GM21528 (cell line): ENCODE measurements at regions not wholly inside any gene's neighbourhood (a gene's known extent, or its start where the extent isn't known, plus 50 kb on each side); places are given as distances from the start of the nearest gene placed in this dataset.

Source experiments
- ATAC-seq: cut with Tn5 transposase; IDR thresholded peaks from one replicate; pipeline ENCODE4 v1.9.1; 2021; ENCODE audit warnings: mild to moderate bottlenecking, moderate library complexity; ENCODE audit not compliant: unreplicated experiment, low FRiP score

DNA sequence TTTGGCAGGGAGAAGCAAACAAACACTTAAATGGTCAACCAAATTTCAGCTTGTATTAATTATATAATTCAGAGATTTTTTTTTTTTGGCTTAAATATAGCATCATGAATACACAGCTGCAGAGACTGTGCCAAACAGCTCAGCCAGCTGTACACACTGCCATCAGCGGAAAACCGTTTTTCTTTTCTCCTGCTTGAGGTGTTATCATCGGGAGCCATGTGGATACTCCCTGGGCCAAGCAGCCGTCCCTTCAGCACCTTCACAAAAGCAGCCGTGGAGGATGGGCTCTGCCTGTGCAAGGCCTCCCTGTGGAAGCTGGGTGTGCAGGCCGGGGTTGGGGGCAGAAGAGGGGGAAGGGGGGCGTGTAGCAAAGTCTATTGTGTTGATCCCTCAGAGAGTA lies 85.0 kb downstream of the NUF2 start:
- ATAC-seq: no peak

DNA sequence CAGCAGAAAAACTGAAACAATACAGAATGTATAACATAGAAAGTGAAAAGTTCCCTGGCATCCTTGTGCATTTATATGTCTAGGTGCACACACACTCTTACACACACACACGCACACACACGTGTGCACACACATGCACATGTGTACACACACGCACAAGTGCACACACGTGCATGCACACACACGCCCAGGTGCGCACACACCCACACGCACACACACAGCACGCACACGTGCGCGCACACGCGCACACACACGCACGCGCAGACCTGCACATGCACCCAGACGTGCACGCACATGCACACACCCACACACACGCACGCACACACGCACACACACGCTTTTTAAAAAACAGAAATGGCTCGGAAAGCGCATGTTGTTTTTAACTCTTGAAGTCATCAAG lies 86.5 kb downstream of the NUF2 start:
- ATAC-seq: no peak

DNA sequence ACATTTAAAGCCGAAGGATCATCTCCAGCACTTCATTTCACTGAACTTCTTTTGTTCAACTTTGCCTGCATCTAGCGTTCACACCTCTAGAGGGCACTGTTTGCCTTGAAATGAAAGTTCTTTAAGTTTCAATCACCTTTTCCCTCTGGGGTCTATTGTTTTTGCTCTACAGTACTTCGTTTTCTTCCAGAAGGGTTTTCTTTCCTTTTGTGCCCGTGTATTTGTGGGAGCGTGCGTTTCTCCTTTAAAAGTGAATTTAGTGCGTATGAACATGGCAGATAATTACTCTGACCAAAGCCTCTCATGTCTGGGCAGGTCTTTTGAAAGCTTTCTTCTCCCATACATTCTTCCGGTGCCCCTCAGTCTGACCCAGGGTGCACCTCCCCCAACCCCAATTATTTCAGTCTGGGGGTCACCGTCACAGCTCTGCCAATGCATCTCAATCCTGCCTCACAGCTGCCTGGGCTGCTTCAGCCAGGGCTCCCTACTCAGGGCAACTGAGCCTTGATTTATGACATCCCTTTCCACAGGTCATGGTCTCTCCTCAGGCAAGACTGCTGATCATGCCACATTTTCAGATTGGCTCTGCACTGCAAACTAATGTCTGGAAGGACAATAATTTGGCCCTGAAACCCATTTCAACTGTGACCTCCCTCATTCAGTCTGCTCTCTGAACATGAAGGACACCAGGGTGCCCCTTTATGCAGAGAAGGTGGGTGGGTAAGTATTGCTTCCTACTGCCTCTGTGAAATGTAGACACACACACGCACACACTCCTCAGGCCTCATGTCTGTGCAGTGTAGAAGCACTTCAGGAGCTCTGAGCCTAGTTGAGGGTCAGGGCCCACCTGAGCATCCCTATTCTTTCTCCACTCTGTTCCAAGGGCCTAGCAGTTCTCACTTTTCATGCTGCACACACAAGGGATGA lies 88.6 kb downstream of the NUF2 start:
- no peak for ATAC-seq

DNA sequence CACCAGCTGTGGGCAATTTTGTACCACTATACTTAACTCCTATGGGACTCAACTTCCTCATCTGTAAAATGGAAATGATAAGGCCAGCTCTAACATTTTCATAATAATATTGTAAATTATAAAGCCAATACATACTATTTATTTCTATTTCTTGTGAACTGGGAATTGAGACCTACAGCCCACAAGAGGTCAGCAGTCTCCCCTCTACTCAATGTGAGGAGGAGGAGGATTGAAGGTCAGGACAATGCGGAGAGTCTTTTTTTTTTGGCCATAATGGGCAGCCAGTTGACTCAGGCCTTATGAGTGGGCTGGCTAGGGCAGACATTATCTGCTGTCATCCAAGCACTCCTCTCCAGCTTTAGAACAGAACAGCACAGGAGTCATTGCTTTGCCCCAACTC lies 90.5 kb downstream of the NUF2 start:
- no peak for ATAC-seq

DNA sequence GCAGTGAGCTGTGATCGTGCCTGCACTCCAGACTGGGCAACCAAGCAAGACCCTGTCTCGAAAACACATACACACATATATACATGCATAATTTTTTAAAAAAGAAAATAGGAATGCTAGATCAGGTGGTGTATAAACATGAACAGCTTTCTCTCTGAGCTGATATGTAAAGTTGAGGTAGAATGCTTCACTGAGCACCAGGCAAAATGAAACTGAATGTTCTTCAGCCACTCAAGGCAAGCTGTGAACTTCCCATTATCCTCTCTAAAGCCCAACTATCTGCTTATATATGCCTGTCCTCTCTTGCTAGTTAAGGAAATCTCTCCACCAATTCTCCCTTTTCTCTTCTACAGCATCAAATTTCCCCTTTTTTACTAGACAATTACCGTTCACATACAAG lies 93.0 kb downstream of the NUF2 start:
- ATAC-seq: peak; percentile 95

DNA sequence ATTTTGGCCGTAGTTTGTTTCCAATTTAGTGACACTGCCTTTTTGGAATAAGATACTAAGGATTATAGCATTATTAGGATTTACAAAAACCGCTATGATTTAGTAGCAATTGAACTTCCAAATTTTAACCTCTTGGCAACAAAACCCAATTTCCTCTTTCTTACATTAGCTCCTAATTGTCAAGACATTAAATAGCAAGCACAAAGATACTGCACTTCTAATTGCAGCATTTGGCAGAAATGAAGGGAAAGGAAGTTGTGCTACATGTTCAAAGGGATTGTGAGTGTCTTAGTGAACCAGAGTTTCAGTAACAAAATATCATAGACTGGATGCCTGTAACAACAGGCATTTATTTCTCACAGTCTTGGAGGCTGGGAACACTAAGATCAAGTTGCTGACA lies 99.9 kb downstream of the NUF2 start:
- ATAC-seq: no peak

DNA sequence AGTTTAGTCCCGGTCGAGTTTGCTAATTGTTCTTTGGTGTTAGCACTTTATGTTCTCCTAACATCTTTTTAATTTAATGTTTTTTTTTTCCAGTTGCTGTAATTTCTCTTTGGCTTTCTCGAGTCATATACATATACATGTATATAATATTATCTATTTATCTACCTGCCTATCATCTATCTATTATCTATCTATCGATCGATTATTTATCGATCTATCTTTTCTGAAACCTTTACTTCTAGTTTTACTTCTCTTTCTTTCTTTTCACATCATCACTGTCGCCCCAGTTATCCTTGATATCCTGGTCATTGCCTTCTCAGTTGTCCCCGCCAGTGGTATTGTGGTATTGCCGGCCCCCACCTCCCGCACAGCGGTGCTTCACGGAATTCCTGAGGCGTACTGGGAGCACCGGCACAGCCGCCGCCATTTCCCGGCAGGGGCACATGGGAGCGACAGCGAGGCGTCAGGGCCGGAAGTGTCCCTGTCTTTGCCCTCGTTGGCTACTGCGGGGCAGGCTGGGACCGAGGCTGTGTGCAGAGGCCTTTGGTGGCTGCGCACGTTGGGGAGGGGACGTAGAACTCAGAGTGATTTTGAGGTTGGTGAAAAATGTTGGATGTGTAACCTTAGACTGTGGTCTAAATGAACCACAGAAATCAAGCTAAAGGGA lies 101.1 kb downstream of the NUF2 start:
- no peak for ATAC-seq

DNA sequence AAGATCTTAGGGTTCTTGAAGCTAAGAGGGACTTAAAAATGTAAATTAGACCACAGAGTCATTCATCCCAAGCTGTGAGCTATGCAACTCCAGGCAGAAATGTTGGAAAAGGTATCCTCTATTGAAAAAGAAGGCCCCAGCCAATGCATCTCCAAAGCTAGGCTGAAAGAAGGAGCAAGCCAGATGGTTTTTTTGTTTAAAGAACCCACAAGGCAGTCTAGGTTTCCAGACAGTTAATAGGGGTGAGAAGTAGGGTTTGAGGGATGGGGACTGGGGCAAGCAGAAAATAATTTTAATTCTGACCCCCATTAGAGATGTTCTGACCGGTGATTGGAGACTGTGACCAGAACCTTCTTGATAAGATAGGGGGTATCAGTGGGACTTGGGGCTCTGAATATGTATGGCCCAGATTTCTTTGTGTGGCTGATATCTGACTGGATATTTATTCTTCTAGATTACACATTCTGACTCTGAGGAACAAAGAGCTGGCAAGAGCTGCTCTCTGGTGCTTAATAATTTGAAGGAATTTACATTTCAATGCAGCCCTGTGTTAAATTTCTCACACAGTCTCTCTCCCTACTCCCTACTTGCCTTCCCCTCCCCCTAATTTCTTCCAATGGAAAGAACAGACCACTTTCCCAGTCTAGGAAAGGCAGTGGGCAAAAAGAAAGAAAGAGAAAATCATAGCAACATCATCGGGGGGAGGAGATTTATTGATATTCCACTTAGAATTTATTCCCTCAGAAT lies 104.9 kb downstream of the NUF2 start:
- no peak for ATAC-seq

DNA sequence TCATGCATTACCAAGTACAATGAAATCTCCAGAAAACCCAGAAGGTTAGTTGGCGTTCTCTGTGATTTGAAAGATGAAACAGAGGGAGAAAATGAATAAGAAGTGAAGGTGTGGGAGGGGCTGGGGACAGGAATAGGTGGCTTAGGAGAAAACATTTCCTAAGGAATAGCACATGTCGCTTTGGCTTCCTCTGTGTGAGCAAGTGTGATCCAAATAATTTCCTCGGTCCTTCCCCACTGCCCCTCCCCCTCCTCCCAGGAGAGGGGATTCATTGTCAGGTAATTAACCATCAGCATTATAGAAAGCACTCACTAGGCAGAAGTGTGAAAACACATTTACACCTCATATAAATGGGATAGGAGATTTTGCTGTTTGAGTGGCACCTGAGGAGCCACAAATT lies 105.5 kb downstream of the NUF2 start:
- no peak for ATAC-seq

DNA sequence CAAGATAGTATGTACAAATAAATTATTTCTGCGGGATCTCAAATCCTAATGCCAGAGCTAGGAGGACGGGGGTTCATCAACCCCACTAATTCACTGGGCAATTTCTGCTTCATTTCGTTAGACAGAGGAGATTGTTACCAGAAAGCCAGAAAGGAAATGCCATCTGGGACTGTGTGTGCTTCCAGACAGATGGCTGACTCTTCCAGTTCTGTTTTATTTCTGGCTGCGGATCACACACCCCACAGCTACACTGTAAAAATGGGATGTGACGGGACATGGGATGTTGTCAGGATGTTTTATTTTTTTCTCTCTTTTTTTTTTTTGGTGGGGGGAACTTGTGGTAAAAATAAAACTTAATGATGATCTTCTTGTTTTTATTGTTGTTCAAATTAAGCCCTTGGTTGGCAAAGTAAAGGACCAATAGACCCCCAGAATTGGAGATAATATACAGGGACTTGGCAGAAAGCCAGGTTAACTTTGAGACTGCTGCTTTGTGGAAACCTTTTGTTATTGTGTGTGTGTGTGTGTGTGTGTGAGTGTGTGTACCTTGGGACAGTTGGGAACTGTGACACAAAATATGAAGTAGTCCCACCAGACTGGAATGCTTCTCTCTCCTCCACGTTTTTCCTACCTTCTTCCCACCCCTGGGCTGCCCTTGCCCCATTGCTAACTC lies 114.5 kb downstream of the NUF2 start:
- no peak for ATAC-seq

DNA sequence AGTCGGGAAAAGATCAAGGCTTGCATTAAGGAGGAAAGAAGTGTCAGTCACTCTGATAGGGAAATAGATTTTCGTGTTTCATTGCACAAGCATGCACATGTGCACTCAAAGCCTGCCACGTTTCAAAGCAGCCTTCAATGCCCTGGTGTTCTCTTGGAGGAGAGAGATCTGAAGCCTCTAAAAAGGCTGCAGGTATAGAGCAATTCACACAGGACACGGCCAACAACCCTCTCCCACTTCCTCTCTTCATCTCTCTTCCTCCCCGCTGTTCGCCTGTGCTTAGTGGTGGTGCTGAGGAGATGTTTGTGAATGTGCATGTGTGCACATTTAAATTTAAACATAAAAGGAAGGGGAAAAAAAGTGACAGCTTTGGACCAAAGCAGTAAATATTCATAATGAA lies 117.7 kb downstream of the NUF2 start:
- no peak for ATAC-seq

DNA sequence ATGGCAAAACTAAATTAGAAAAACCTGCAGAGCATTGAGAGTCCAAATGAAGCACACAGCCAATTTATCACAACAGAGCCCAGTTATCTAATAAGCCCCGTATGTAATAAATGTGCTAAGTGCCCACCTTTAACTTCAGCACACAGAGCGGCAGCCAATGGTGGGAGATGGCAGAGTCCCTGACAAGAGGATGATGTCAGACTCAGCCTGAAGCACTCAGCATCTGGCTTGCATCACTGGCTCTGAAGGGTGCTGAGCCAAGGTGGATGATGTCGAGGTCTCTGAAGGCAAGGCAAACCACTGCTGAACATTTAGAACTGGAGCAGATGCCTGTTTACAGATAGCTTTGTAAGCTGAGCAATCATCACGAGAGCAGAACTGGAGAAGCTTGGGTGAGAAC lies 118.3 kb downstream of the NUF2 start:
- no peak for ATAC-seq

DNA sequence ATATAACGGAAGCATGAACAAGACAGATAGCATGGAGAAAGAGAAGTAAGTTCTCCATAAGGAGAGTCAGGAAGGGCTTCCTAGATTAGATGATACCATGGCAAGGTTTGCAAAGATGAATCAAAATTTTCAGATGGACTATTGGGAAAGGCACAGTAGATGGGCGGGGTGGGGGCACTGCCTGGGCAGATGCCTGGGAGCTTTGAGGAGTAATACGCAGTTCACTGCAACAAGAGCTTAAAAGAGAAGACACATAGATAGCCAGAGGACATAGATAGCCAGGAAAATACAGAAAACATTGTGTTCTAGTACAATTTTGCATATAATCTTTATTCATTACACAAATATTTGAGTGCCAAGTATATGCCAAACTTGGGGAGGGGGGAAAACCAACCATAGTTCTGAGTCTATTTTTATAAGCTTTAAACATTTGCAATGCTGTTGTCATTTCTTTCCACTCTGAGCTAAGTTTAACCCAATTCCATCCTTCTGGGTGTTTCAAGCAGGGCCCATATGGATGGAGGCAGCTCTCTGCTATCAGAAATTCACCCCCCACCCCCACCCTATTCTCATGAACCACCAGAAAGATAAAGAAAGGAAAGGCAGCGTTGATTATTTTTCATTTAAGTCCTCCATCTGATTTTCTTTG lies 120.6 kb downstream of the NUF2 start:
- ATAC-seq: no peak

DNA sequence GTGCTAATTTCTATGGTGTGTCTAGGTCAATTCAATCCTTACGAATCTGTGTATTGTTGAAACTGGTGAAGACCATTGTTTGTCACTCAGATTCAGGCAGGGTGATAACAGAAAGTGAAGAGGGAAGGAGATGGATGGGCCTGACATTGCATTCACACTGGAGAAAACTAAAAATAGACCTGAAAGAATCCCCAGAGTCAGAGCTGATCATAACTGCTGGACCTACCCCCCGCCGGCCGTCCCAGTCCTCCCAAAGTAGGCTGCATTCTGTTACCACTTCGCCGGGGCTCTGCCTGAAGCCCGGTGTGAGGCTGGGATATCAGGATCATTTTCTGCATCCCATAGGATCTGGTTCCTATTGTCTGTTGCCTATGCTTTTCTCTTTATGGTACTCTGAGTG lies 121.1 kb downstream of the NUF2 start:
- no peak for ATAC-seq

DNA sequence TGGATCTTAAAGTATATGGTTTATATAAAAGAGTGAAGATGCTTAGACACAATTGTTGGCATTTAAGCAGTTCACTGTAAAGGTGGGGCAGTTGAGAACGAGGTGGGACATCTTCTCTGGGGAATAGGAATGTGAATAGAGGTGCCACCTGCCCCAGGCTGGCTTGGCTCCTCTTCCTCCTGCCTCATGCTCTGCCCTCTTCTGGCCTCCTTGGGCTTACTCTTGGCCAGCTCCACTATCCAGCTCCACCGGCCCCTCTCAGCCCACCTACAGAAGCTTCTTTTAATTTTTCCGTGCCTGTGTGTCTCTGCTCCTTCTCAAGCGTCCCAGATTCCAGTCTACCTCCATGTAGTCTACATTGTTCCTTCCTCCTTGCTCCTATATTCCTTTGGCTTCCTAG lies 122.1 kb downstream of the NUF2 start:
- ATAC-seq: no peak

DNA sequence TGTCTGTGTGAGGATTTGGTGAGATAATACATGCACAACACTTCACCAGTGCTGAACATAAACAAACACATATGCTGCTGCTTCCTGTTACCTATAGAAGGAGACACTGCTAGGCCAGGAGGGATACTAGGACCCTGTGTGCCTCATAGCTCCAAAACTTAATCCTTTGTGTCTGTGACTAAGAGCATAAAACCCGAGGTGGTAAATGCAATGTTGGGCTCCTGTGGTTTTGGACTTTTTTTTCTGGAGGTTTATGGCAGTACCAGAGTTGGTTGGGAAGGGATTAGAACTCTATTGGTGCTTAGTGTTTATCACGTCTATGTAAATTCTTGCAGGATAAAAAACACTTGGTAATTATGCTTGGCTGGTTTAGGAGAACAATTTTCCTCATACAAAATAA lies 122.9 kb downstream of the NUF2 start:
- no peak for ATAC-seq

DNA sequence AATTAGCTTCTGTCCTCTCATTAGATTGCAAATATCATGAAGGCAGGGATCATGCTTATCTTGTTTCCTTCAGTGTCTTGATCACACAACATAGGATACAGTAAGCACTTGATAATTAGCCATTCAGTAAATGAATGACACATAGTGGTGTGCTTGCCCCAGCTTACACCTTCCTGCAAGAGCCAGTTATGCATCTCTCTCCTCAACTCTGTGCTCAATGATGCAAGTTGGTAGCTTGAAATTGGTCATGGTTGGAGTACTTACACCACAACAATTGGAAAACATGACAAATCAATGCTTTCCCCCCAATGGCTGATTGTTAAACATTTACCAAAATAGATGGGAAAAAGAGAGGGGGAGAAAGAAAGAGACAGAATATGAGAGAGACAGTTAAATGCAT lies 129.2 kb downstream of the NUF2 start:
- ATAC-seq: no peak

DNA sequence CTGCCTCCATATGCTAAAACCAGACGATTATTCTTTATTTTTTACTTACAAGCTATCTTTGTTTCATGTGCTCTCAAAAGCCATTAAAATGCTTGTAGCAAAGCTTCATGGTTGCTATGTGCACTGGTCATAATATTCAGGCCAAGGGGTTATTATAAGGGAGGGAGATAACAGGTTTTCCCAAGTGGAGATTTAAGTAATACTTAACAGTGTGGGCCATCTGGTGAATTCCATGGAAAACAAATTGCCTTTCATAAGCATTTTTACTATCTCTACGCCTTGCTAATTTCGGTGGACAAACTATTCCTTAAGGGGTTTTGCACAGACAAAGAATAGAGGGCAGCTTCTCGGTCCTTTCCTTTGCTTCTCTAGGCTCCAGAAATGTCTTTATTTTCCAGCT lies 137.8 kb downstream of the NUF2 start:
- ATAC-seq: no peak

DNA sequence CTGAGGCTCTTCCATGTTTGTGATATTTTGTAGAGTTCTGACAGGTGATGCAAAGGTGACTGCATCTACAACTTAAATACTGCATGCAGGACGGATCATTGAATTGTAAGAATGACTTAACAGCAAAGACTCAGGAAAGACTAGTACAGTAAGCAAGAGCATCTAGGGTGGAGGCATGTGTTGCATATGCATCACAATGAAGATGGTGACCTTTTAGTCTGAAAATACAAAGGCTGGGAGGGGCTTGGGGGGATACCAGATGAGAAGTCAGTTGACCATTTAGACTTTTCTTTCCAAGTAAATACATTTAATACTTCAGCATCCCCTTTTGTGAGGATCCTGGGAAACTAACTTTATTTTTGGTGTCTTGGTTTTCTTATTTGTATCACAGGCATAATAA lies 145.5 kb downstream of the NUF2 start:
- no peak for ATAC-seq
